ENCODE measurements at regions not wholly inside any gene's neighbourhood (a gene's known extent, or its start where the extent isn't known, plus 50 kb on each side); places are given as distances from the start of the nearest gene placed in this dataset.
"Not testable (repeated sequence)": the region's sequence is repeated elsewhere in the genome, so short reads cannot be mapped to it uniquely, and the experiment has no call there.

DNA sequence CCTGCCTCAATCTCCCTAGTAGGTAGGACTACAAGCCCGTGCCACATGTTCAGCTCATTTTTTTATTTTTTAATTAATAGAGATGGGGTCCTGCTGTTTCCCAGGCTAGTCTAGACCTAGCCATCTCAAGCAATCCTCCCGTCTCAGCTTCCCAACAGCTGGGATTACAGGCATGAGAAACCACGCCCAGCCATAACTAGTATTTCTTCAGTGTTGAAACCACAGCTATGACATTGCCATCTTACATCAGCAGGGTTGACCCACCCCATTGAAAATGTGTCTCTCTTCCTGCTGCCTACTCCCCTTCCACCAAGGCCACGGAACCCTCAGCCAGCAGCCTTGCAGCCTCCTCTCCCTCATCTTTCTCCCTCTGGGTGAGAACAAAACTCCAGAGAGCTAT is 62.1 kb upstream of the ZNF746 start:
- no peaks in the 10 kb centered on the region for H3K4me1 Mint-ChIP-seq
- no peak overlapping the region for H3K27ac Mint-ChIP-seq
- ATAC-seq = no peak
- POLR2A ChIA-PET = no interaction called here
- no peak overlapping the region for H3K4me3 Mint-ChIP-seq
- no peaks in the 10 kb centered on the region for H3K27me3 Mint-ChIP-seq (ENCODE audit: low read depth)
- H3K36me3 Mint-ChIP-seq = peaks cover 29% of the 10 kb centered on the region
- no peak for DNase-seq (ENCODE audit: low spot score)
- H3K9me3 Mint-ChIP-seq = no peaks in the 10 kb centered on the region
- CTCF ChIA-PET = no interaction called here
- no peak for TF ChIP-seq ZNF121 (CRISPR knock-in tag; IDR thresholded peaks at IDR 0.05)
- no peak for TF ChIP-seq SMAD4 (CRISPR knock-in tag; IDR thresholded peaks at IDR 0.05)
- no peak for TF ChIP-seq ZNF263 (CRISPR knock-in tag; IDR thresholded peaks at IDR 0.05; ENCODE audit: low read depth)
- TF ChIP-seq, protein P1, sequence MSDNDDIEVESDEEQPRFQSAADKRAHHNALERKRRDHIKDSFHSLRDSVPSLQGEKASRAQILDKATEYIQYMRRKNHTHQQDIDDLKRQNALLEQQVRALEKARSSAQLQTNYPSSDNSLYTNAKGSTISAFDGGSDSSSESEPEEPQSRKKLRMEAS (CRISPR knock-in tag; IDR thresholded peaks at IDR 0.05) = no peak
- no peak for TF ChIP-seq GRHL2 (CRISPR knock-in tag; IDR thresholded peaks at IDR 0.05; ENCODE audit: insufficient replicate concordance, severe bottlenecking)
- TF ChIP-seq, protein P2, sequence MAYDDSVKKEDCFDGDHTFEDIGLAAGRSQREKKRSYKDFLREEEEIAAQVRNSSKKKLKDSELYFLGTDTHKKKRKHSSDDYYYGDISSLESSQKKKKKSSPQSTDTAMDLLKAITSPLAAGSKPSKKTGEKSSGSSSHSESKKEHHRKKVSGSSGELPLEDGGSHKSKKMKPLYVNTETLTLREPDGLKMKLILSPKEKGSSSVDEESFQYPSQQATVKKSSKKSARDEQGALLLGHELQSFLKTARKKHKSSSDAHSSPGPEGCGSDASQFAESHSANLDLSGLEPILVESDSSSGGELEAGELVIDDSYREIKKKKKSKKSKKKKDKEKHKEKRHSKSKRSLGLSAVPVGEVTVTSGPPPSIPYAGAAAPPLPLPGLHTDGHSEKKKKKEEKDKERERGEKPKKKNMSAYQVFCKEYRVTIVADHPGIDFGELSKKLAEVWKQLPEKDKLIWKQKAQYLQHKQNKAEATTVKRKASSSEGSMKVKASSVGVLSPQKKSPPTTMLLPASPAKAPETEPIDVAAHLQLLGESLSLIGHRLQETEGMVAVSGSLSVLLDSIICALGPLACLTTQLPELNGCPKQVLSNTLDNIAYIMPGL (CRISPR knock-in tag; IDR thresholded peaks at IDR 0.05) = no peak
- no peak for TF ChIP-seq SMAD3 (CRISPR knock-in tag; IDR thresholded peaks at IDR 0.05; ENCODE audit: borderline replicate concordance)
- TF ChIP-seq, protein P3, sequence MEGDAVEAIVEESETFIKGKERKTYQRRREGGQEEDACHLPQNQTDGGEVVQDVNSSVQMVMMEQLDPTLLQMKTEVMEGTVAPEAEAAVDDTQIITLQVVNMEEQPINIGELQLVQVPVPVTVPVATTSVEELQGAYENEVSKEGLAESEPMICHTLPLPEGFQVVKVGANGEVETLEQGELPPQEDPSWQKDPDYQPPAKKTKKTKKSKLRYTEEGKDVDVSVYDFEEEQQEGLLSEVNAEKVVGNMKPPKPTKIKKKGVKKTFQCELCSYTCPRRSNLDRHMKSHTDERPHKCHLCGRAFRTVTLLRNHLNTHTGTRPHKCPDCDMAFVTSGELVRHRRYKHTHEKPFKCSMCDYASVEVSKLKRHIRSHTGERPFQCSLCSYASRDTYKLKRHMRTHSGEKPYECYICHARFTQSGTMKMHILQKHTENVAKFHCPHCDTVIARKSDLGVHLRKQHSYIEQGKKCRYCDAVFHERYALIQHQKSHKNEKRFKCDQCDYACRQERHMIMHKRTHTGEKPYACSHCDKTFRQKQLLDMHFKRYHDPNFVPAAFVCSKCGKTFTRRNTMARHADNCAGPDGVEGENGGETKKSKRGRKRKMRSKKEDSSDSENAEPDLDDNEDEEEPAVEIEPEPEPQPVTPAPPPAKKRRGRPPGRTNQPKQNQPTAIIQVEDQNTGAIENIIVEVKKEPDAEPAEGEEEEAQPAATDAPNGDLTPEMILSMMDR (IDR thresholded peaks at IDR 0.05) = no peak
- TF ChIP-seq, protein P4, sequence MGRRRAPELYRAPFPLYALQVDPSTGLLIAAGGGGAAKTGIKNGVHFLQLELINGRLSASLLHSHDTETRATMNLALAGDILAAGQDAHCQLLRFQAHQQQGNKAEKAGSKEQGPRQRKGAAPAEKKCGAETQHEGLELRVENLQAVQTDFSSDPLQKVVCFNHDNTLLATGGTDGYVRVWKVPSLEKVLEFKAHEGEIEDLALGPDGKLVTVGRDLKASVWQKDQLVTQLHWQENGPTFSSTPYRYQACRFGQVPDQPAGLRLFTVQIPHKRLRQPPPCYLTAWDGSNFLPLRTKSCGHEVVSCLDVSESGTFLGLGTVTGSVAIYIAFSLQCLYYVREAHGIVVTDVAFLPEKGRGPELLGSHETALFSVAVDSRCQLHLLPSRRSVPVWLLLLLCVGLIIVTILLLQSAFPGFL (CRISPR knock-in tag; IDR thresholded peaks at IDR 0.05; ENCODE audit: borderline replicate concordance) = no peak
- TF ChIP-seq GTF2I (CRISPR knock-in tag; conservative IDR thresholded peaks at IDR 0.05) = no peak
- no peak for TF ChIP-seq IRF2 (CRISPR knock-in tag; IDR thresholded peaks at IDR 0.05; ENCODE audit: borderline replicate concordance, low read depth)
- TF ChIP-seq PRRX2 (CRISPR knock-in tag; IDR thresholded peaks at IDR 0.05) = no peak
- TF ChIP-seq ESRRA (CRISPR knock-in tag; IDR thresholded peaks at IDR 0.05; ENCODE audit: borderline replicate concordance) = no peak
- no peak for TF ChIP-seq JUN (CRISPR knock-in tag; IDR thresholded peaks at IDR 0.05)
- TF ChIP-seq GABPB1 (CRISPR knock-in tag; IDR thresholded peaks at IDR 0.05) = no peak
- no peak for TF ChIP-seq TCF7 (CRISPR knock-in tag; IDR thresholded peaks at IDR 0.05; ENCODE audit: low read depth)
- no peak for TF ChIP-seq ZNF317 (CRISPR knock-in tag; IDR thresholded peaks at IDR 0.05; ENCODE audit: borderline replicate concordance, low read depth)

DNA sequence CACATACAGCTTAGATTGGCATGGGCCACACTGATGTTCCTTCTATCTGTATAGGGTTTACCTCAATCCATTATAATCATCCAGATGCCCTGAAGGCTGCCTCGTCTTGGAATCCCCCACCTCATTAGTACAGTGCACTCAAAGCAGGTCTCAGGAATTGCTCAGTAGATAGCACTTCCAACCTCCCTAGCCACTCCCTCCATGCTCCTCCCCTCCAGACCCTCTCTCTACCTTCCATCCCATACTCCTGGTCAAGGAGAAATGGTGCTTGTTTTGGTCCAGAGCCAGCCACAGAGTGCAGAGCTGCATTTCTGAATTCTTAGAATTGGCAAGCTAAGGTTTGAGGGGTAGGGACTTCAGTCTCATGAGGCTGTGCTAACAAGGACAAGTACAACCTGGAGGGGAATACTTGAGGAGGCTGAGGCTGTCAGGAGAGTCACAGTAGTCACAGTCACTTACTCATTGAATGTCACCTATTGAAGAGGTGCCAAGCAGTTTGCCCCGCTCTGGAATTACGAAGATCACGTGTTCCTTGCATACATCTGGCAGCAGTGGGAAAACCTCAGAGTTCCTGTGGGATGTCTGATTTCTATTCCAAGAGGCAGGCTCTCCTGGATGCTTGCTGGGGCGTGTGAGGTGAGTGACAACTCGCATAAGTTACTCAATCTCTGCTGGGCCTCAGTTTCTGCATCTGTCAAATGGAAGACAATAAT is 60.7 kb upstream of the ZNF746 start:
- peaks cover 33% of the 10 kb centered on the region for H3K36me3 Mint-ChIP-seq
- ChIA-PET CTCF (no interaction called here), POLR2A (no interaction called here)
- H3K27ac Mint-ChIP-seq = no peak overlapping the region
- no peaks in the 10 kb centered on the region for H3K9me3 Mint-ChIP-seq
- TF ChIP-seq, protein P5, sequence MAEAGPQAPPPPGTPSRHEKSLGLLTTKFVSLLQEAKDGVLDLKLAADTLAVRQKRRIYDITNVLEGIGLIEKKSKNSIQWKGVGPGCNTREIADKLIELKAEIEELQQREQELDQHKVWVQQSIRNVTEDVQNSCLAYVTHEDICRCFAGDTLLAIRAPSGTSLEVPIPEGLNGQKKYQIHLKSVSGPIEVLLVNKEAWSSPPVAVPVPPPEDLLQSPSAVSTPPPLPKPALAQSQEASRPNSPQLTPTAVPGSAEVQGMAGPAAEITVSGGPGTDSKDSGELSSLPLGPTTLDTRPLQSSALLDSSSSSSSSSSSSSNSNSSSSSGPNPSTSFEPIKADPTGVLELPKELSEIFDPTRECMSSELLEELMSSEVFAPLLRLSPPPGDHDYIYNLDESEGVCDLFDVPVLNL (CRISPR knock-in tag; IDR thresholded peaks at IDR 0.05; ENCODE audit: borderline replicate concordance, low read depth) = no peak
- TF ChIP-seq, protein P6, sequence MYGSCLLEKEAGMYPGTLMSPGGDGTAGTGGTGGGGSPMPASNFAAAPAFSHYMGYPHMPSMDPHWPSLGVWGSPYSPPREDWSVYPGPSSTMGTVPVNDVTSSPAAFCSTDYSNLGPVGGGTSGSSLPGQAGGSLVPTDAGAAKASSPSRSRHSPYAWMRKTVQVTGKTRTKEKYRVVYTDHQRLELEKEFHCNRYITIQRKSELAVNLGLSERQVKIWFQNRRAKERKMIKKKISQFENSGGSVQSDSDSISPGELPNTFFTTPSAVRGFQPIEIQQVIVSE (CRISPR knock-in tag; IDR thresholded peaks at IDR 0.05; ENCODE audit: borderline replicate concordance) = no peak
- TF ChIP-seq, protein P7, sequence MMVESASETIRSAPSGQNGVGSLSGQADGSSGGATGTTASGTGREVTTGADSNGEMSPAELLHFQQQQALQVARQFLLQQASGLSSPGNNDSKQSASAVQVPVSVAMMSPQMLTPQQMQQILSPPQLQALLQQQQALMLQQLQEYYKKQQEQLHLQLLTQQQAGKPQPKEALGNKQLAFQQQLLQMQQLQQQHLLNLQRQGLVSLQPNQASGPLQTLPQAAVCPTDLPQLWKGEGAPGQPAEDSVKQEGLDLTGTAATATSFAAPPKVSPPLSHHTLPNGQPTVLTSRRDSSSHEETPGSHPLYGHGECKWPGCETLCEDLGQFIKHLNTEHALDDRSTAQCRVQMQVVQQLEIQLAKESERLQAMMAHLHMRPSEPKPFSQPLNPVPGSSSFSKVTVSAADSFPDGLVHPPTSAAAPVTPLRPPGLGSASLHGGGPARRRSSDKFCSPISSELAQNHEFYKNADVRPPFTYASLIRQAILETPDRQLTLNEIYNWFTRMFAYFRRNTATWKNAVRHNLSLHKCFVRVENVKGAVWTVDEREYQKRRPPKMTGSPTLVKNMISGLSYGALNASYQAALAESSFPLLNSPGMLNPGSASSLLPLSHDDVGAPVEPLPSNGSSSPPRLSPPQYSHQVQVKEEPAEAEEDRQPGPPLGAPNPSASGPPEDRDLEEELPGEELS (CRISPR knock-in tag; IDR thresholded peaks at IDR 0.05) = no peak
- TF ChIP-seq, protein P8, sequence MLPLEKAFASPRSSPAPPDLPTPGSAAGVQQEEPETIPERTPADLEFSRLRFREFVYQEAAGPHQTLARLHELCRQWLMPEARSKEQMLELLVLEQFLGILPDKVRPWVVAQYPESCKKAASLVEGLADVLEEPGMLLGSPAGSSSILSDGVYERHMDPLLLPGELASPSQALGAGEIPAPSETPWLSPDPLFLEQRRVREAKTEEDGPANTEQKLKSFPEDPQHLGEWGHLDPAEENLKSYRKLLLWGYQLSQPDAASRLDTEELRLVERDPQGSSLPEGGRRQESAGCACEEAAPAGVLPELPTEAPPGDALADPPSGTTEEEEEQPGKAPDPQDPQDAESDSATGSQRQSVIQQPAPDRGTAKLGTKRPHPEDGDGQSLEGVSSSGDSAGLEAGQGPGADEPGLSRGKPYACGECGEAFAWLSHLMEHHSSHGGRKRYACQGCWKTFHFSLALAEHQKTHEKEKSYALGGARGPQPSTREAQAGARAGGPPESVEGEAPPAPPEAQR (CRISPR knock-in tag; IDR thresholded peaks at IDR 0.05) = no peak
- no peak for TF ChIP-seq GABPB1 (CRISPR knock-in tag; IDR thresholded peaks at IDR 0.05)
- ATAC-seq (no peak), DNase-seq (ENCODE audit: low spot score) (no peak)
- H3K4me3 Mint-ChIP-seq = no peak overlapping the region
- no peaks in the 10 kb centered on the region for H3K4me1 Mint-ChIP-seq
- no peaks in the 10 kb centered on the region for H3K27me3 Mint-ChIP-seq (ENCODE audit: low read depth)

DNA sequence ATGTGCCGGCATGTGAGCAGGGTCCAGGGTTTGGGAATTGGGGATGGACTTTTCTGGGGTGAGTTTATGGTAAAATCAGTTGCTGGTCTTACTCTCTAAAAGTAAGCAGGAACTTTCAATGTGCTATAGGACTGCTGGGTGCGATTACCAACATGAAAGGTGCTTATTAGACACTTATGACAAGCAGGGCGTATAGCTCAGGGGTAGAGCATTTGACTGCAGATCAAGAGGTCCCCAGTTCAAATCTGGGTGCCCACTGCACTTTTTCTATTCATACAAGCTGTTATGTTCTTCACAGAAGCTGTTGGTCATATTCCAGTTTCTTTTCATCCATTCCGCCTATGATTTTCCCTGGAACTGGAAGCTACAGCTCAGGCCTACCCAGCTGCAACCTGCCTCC is 58.9 kb upstream of the ZNF746 start:
- H3K9me3 Mint-ChIP-seq; H3K4me3 Mint-ChIP-seq; H3K4me1 Mint-ChIP-seq; POLR2A ChIA-PET; H3K27me3 Mint-ChIP-seq (ENCODE audit: low read depth); H3K27ac Mint-ChIP-seq; DNase-seq (ENCODE audit: low spot score); ATAC-seq: not testable (repeated sequence)
- CTCF ChIA-PET = interaction anchor here (0.8 kb wide), 1 partner anchor 42 kb away, joined by 3 read pairs; no protein-coding TSS in a partner anchor
- H3K36me3 Mint-ChIP-seq = peaks cover 51% of the 10 kb centered on the region
